ENCODE measurements at regions not wholly inside any gene's neighbourhood (a gene's known extent, or its start where the extent isn't known, plus 50 kb on each side); places are given as distances from the start of the nearest gene placed in this dataset.

DNA sequence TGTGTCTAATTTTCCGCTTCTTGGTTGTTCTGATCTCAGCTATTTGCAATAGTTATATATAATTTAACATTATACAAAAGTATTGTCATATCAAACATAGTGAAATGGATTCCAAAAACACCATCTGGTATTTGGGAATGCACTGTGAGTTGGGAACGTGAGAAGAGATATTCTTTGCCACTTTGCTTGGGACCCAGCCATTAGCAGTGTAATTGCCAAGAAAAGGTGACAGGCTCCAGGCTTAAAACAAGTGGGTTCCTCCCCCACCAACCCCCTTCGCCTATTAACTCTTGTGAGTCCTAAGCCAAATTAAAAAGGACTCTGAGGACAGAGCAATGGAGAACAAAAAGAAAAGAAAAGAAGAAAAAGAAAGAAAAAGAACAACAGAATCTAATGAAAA lies 186.7 kb upstream of the NFIA start:
- ChIA-PET CTCF (no interaction called here), POLR2A (no interaction called here)
- TF ChIP-seq, protein P1, sequence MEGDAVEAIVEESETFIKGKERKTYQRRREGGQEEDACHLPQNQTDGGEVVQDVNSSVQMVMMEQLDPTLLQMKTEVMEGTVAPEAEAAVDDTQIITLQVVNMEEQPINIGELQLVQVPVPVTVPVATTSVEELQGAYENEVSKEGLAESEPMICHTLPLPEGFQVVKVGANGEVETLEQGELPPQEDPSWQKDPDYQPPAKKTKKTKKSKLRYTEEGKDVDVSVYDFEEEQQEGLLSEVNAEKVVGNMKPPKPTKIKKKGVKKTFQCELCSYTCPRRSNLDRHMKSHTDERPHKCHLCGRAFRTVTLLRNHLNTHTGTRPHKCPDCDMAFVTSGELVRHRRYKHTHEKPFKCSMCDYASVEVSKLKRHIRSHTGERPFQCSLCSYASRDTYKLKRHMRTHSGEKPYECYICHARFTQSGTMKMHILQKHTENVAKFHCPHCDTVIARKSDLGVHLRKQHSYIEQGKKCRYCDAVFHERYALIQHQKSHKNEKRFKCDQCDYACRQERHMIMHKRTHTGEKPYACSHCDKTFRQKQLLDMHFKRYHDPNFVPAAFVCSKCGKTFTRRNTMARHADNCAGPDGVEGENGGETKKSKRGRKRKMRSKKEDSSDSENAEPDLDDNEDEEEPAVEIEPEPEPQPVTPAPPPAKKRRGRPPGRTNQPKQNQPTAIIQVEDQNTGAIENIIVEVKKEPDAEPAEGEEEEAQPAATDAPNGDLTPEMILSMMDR (IDR thresholded peaks at IDR 0.05; ENCODE audit: low read depth, low read length), result no peak
- Histone ChIP-seq H3K9me3 (ENCODE audit: control insufficient read depth, insufficient read depth, low read length) (no peaks in the 10 kb centered on the region), H3K4me3 (ENCODE audit: low read depth, low read length) (no peak overlapping the region), H3K27me3 (ENCODE audit: control insufficient read depth, insufficient read depth, low read length) (no peaks in the 10 kb centered on the region), H3K27ac (ENCODE audit: low read depth, low read length) (no peak overlapping the region)
- no peak for DNase-seq (ENCODE audit: low read depth, low spot score)

DNA sequence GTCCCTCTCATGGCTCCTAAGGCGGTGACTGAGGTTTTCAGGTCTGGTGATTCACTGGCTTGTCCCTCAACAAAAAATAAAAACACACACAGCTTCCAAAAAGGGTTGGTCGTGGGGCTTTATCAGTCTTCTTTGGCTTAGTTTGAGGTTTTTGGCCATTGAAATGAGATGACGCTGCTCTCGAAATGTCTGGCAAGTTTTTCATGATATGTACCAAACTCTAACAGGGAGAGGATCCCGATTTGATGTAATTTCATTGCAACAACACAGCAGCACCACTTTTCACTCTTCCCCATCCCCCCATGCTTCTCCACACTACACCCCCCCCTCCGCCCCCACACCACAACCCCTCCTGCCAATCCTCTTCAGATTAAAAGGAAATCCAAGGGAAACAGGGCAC lies 187.1 kb upstream of the NFIA start:
- Histone ChIP-seq H3K27ac (ENCODE audit: low read depth, low read length) (no peak overlapping the region), H3K27me3 (ENCODE audit: control insufficient read depth, insufficient read depth, low read length) (no peaks in the 10 kb centered on the region), H3K9me3 (ENCODE audit: control insufficient read depth, insufficient read depth, low read length) (no peaks in the 10 kb centered on the region), H3K4me3 (ENCODE audit: low read depth, low read length) (no peak overlapping the region)
- no peak for DNase-seq (ENCODE audit: low read depth, low spot score)
- TF ChIP-seq, protein P1 (IDR thresholded peaks at IDR 0.05; ENCODE audit: low read depth, low read length), result no peak
- CTCF ChIA-PET, result no interaction called here
- POLR2A ChIA-PET, result no interaction called here

DNA sequence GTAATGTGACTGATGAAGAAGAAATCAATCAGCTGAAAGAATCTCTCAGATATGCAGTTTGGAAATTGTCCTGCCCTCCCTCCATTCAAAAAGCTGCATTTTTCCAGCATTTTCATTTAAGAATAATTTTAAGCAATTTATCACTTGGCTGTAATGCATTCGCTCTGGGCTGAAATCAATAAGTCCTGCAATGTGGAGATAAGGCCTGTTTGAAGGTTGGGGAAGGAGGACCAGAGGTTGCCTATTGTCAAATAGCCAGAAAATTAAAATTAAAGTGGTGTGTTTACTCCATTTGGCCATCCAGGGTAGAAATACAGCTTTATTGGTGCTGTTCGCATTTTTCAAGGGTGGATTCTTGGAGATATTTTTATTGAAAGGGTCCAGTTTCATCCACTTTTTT lies 187.6 kb upstream of the NFIA start:
- no peak for DNase-seq (ENCODE audit: low read depth, low spot score)
- ChIA-PET CTCF (no interaction called here), POLR2A (no interaction called here)
- TF ChIP-seq, protein P1 (IDR thresholded peaks at IDR 0.05; ENCODE audit: low read depth, low read length), result no peak
- Histone ChIP-seq H3K9me3 (ENCODE audit: control insufficient read depth, insufficient read depth, low read length) (no peaks in the 10 kb centered on the region), H3K4me3 (ENCODE audit: low read depth, low read length) (no peak overlapping the region), H3K27ac (ENCODE audit: low read depth, low read length) (no peak overlapping the region), H3K27me3 (ENCODE audit: control insufficient read depth, insufficient read depth, low read length) (no peaks in the 10 kb centered on the region)

DNA sequence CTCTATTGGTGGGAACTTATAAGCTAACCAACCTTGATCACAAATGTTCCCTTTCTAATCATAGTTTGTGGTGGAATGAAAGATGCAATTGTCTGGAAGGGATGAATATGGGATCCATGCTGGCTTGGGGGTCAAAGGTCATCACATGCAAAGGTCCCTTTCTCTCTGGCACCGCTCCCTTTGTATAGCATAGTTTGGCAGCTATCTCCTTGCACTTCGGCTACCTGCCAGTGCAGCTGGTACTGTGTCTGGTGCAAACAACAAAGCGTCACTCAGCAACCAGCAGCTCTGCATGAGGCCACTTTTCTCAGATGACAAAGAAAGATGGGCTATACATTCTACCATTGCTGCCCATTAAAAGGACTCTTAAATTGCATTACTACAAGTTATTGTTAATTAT lies 188.2 kb upstream of the NFIA start:
- Histone ChIP-seq H3K9me3 (ENCODE audit: control insufficient read depth, insufficient read depth, low read length) (no peaks in the 10 kb centered on the region), H3K27ac (ENCODE audit: low read depth, low read length) (no peak overlapping the region), H3K4me3 (ENCODE audit: low read depth, low read length) (no peak overlapping the region), H3K27me3 (ENCODE audit: control insufficient read depth, insufficient read depth, low read length) (no peaks in the 10 kb centered on the region)
- ChIA-PET CTCF (no interaction called here), POLR2A (no interaction called here)
- TF ChIP-seq, protein P1 (IDR thresholded peaks at IDR 0.05; ENCODE audit: low read depth, low read length), result no peak
- no peak for DNase-seq (ENCODE audit: low read depth, low spot score)

DNA sequence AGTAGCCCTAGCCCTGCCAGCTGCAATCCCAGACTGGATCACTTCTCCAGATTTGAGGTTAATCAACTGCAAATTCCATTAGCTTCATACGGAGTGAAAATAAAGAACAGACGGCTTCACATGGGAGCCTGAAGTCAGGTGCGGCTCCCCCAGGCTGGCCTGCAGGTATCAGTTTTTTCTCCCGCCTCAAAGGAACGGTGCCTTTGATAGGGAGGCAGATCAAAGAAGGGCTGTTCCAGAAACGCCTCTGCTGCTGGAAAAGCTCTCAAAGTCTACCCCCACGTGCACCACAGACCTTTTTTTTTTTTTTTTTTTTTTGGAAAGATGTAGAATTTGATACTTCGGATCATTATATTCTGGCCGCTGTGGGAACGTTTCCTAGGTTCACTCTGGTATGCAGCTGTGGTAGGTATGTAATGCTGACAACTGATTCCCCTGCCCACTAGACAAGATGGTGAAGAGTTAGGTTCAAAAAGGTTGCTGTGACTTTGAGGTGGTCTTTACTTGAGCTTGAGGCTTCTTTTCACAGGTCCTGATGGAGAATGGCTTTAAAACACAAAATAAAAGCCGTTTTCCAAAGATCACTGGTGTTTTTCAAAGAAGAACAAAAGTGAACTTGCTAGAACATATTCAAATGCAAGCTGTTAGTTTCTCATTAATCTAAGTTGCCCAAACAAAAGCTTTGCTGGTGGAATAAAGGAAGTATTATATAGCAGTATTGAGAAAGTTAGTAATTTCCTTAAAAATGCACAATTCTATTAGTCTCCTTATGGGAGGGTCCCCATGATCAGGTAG lies 189.0 kb upstream of the NFIA start:
- ChIA-PET POLR2A (no interaction called here), CTCF (no interaction called here)
- DNase-seq (ENCODE audit: low read depth, low spot score), result no peak
- TF ChIP-seq, protein P1 (IDR thresholded peaks at IDR 0.05; ENCODE audit: low read depth, low read length), result no peak
- Histone ChIP-seq H3K9me3 (ENCODE audit: control insufficient read depth, insufficient read depth, low read length) (no peaks in the 10 kb centered on the region), H3K27ac (ENCODE audit: low read depth, low read length) (no peak overlapping the region), H3K4me3 (ENCODE audit: low read depth, low read length) (no peak overlapping the region), H3K27me3 (ENCODE audit: control insufficient read depth, insufficient read depth, low read length) (no peaks in the 10 kb centered on the region)
